GM23338 (cell line): ENCODE measurements at regions not wholly inside any gene's neighbourhood (a gene's known extent, or its start where the extent isn't known, plus 50 kb on each side); places are given as distances from the start of the nearest gene placed in this dataset.

Experiments used
- ATAC-seq: fragments of 200-7000 bp; cut with Tn5 transposase; 3 replicates; pipeline ENCODE4 v1.9.1; 2020
- DNase-seq: peaks from one replicate; pipeline ENCODE4 v3.0.0-alpha.2; 2015; ENCODE audit warnings: low spot score
- H2AFZ ChIP-seq: fragments of 200-600 bp; sonication (generic); 2 replicates; pipeline ENCODE4 v1.8.0; 2016; ENCODE audit warnings: antibody characterized with exemption, mild to moderate bottlenecking, moderate library complexity
- H3F3A ChIP-seq: fragments of 200-600 bp; sonication (generic); replicated peaks from 2 replicates; pipeline ENCODE4 v1.8.0; 2017; ENCODE audit warnings: antibody characterized with exemption, mixed run types, low read depth
- H3K27ac ChIP-seq: fragments of 200-600 bp; sonication (generic); 2 replicates; pipeline ENCODE4 v1.6.1; 2016; ENCODE audit warnings: low read depth
- H3K27me3 ChIP-seq: fragments of 200-600 bp; sonication (generic); 2 replicates; pipeline ENCODE4 v1.8.0; 2016; ENCODE audit warnings: mild to moderate bottlenecking, mixed run types, moderate library complexity; ENCODE audit not compliant: insufficient read depth
- H3K36me3 ChIP-seq: fragments of 200-600 bp; sonication (generic); 2 replicates; pipeline ENCODE4 v1.8.0; 2016; ENCODE audit warnings: mild to moderate bottlenecking; ENCODE audit not compliant: insufficient read depth
- H3K4me1 ChIP-seq: fragments of 200-600 bp; sonication (generic); 2 replicates; pipeline ENCODE4 v1.8.0; 2016; ENCODE audit warnings: mild to moderate bottlenecking, moderate library complexity; ENCODE audit not compliant: insufficient read depth
- H3K4me2 ChIP-seq: fragments of 200-600 bp; sonication (generic); 2 replicates; pipeline ENCODE4 v1.7.1; 2017; ENCODE audit warnings: mixed run types
- H3K4me3 ChIP-seq: fragments of 200-600 bp; sonication (generic); 2 replicates; pipeline ENCODE4 v1.6.1; 2016; ENCODE audit warnings: mixed run types
- H3K79me2 ChIP-seq: fragments of 200-600 bp; sonication (generic); replicated peaks from 2 replicates; pipeline ENCODE4 v1.8.0; 2017; ENCODE audit warnings: mild to moderate bottlenecking; ENCODE audit not compliant: insufficient read depth
- H3K9me2 ChIP-seq: fragments of 200-600 bp; sonication (generic); 2 replicates; pipeline ENCODE4 v1.8.0; 2017; ENCODE audit not compliant: insufficient read depth
- H4K20me1 ChIP-seq: fragments of 200-600 bp; sonication (generic); replicated peaks from 2 replicates; pipeline ENCODE4 v1.8.0; 2017; ENCODE audit warnings: mild to moderate bottlenecking; ENCODE audit not compliant: insufficient read depth
- H3K27ac Mint-ChIP-seq: 2 replicates; pipeline ENCODE4 v1.8.0; 2020; ENCODE audit warnings: inconsistent platforms, mild to moderate bottlenecking, moderate library complexity, mixed read lengths
- H3K27me3 Mint-ChIP-seq: 3 replicates; pipeline ENCODE4 v1.8.0; 2022; ENCODE audit warnings: low read depth, mild to moderate bottlenecking, moderate library complexity, mixed read lengths, inconsistent platforms; ENCODE audit not compliant: insufficient read depth, poor library complexity
- H3K36me3 Mint-ChIP-seq: 3 replicates; pipeline ENCODE4 v1.8.0; 2021; ENCODE audit warnings: low read depth, mild to moderate bottlenecking, inconsistent platforms, moderate library complexity, mixed read lengths
- H3K4me1 Mint-ChIP-seq: 3 replicates; pipeline ENCODE4 v1.8.0; 2020; ENCODE audit warnings: mild to moderate bottlenecking, inconsistent platforms, mixed read lengths
- H3K4me3 Mint-ChIP-seq: 3 replicates; pipeline ENCODE4 v1.8.0; 2021; ENCODE audit warnings: moderate library complexity, mild to moderate bottlenecking, inconsistent platforms, mixed read lengths
- H3K9me3 Mint-ChIP-seq: 3 replicates; pipeline ENCODE4 v1.8.0; 2020; ENCODE audit warnings: moderate library complexity, mild to moderate bottlenecking, inconsistent platforms, mixed read lengths
- CREB1 ChIP-seq: fragments of 250-450 bp; sonication (Bioruptor Pico); IDR thresholded peaks from 2 replicates; pipeline ENCODE4 v1.5.0; 2020; ENCODE audit warnings: low read depth, mild to moderate bottlenecking, moderate library complexity
- EZH2 ChIP-seq: fragments of 200-600 bp; sonication (generic); IDR thresholded peaks from one replicate; pipeline ENCODE4 v1.8.0; 2017; ENCODE audit warnings: antibody characterized with exemption, mild to moderate bottlenecking, low read depth; ENCODE audit not compliant: unreplicated experiment
- EZH2phosphoT487 ChIP-seq: fragments of 200-600 bp; sonication (generic); IDR thresholded peaks from one replicate; pipeline ENCODE4 v1.8.1; 2018; ENCODE audit warnings: antibody characterized with exemption; ENCODE audit not compliant: unreplicated experiment
- JUNB ChIP-seq: IDR thresholded peaks from one replicate; pipeline ENCODE4 v1.6.1; 2016; ENCODE audit warnings: antibody characterized with exemption; ENCODE audit not compliant: unreplicated experiment
- ZNF331 ChIP-seq: fragments of 250-450 bp; sonication (Bioruptor Pico); IDR thresholded peaks from 2 replicates; pipeline ENCODE4 v1.5.0; 2020; ENCODE audit warnings: low read depth, mild to moderate bottlenecking, moderate library complexity
- TF ChIP-seq, protein P1 (sequence below), 2 experiments: fragments of 200-600 bp in 1 of 2; sonication (generic) in 1 of 2; conservative IDR thresholded peaks; 2 replicates each; pipeline versions ENCODE4 v1.5.1 to v1.6.1; 2016 to 2017; ENCODE audit warnings: antibody characterized with exemption in 2 of 2, low read depth in 2 of 2, mild to moderate bottlenecking in 2 of 2, moderate library complexity in 1 of 2
- TF ChIP-seq, protein P2 (sequence below): IDR thresholded peaks from 2 replicates; pipeline ENCODE4 v1.6.1; 2016; ENCODE audit warnings: antibody characterized with exemption
- TF ChIP-seq, protein P3 (sequence below): fragments of 250-450 bp; sonication (Bioruptor Pico); IDR thresholded peaks from 2 replicates; pipeline ENCODE4 v1.5.0; 2020; ENCODE audit warnings: mild to moderate bottlenecking, moderate library complexity

DNA sequence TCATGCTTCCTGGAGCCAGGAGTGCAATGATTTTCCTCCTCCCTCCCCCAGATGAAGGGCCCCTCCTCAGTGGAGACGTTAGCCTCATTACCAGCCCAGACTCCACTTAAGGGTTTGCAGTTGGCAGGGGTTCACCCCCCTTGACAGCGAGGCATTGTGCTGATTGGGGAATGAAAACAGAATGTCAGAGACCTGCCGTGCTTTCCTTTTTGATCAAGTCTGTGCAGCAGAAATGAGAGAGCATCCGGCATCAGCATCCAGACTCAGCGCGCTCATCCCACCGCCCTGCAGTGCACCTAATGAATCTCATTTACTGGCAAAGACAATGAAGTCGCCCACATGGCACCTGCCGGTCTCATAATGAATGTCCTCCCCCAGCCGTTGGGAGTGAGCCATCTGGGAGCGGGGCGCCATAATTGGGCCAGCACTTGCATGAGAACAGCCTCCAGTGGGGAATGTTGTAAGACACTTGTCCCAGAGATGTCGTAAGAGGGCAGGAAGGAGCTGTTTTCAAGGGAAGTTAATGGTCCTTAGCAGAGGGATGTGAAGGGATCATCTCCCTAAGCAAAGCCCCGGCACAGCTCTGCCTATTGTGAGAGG is 98.3 kb upstream of the UQCRFS1 start:
- ATAC-seq (no peak; the same call in 2 of the 3 replicates), DNase-seq (peak; percentile 39)
- Histone ChIP-seq H3K4me2 (no peak overlapping the region), H3K27me3 (peaks cover 5% of the 10 kb centered on the region; the same call in 1 of the 2 replicates), H3K27ac (no peak overlapping the region), H3K36me3 (no peaks in the 10 kb centered on the region), H3K4me1 (peaks cover 18% of the 10 kb centered on the region), H4K20me1 (no peaks in the 10 kb centered on the region), H2AFZ (peak overlapping the region; percentile 32; the same call in 1 of the 2 replicates), H3K9me2 (no peaks in the 10 kb centered on the region), H3K79me2 (no peaks in the 10 kb centered on the region), H3F3A (no peaks in the 10 kb centered on the region), H3K4me3 (no peak overlapping the region)
- H3K27ac Mint-ChIP-seq = no peak overlapping the region
- peaks cover 17% of the 10 kb centered on the region for H3K27me3 Mint-ChIP-seq
- H3K4me3 Mint-ChIP-seq = no peak overlapping the region
- H3K9me3 Mint-ChIP-seq = no peaks in the 10 kb centered on the region; the same call in 2 of the 3 replicates
- no peaks in the 10 kb centered on the region for H3K36me3 Mint-ChIP-seq
- H3K4me1 Mint-ChIP-seq = peaks cover 41% of the 10 kb centered on the region
- TF ChIP-seq CREB1 (CRISPR knock-in tag) = no peak
- TF ChIP-seq, protein P1, sequence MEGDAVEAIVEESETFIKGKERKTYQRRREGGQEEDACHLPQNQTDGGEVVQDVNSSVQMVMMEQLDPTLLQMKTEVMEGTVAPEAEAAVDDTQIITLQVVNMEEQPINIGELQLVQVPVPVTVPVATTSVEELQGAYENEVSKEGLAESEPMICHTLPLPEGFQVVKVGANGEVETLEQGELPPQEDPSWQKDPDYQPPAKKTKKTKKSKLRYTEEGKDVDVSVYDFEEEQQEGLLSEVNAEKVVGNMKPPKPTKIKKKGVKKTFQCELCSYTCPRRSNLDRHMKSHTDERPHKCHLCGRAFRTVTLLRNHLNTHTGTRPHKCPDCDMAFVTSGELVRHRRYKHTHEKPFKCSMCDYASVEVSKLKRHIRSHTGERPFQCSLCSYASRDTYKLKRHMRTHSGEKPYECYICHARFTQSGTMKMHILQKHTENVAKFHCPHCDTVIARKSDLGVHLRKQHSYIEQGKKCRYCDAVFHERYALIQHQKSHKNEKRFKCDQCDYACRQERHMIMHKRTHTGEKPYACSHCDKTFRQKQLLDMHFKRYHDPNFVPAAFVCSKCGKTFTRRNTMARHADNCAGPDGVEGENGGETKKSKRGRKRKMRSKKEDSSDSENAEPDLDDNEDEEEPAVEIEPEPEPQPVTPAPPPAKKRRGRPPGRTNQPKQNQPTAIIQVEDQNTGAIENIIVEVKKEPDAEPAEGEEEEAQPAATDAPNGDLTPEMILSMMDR (conservative IDR thresholded peaks at IDR 0.05; ENCODE audit: low read depth in 2 of 2) = no peak
- TF ChIP-seq EZH2 = no peak
- TF ChIP-seq, protein P2, sequence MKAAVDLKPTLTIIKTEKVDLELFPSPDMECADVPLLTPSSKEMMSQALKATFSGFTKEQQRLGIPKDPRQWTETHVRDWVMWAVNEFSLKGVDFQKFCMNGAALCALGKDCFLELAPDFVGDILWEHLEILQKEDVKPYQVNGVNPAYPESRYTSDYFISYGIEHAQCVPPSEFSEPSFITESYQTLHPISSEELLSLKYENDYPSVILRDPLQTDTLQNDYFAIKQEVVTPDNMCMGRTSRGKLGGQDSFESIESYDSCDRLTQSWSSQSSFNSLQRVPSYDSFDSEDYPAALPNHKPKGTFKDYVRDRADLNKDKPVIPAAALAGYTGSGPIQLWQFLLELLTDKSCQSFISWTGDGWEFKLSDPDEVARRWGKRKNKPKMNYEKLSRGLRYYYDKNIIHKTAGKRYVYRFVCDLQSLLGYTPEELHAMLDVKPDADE = no peak
- no peak for TF ChIP-seq JUNB

DNA sequence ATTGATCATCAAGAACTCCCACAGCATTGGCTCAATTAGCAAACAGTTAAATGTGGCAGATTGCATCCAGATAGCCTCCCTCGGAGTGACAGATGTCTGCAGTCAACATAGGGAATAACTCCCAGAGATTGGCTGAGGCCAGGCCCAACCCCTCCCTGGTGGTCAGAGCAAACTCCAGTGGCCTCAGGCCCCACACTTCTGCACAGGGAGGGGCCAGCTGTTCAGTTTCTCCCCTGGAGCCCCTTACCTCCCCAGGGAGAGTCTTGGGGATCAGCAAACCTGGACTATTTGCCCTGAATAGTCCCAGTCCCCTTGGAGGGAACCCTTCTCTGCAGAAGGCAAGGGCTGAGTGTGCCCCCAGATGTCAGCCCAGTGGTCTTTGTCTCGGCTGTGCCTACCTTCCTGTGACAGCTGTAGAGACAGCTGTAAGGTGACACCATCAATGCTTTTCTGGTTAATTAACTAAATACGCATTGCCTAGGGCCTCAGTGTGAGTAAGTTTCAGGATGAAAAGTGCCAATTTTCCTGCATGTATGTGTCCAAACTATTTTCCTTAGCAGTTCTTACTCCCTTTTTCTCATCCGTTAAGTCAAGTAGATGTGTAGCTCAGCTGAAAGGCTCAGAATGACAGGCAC is 102.7 kb upstream of the UQCRFS1 start:
- no peaks in the 10 kb centered on the region for H3K9me2 ChIP-seq
- no peaks in the 10 kb centered on the region for H3K36me3 ChIP-seq
- no peaks in the 10 kb centered on the region for H3K36me3 Mint-ChIP-seq
- H3F3A ChIP-seq = no peaks in the 10 kb centered on the region
- no peaks in the 10 kb centered on the region; the same call in 2 of the 3 replicates for H3K9me3 Mint-ChIP-seq
- DNase-seq (no peak), ATAC-seq (no peak; the same call in 1 of the 3 replicates)
- H3K27me3 Mint-ChIP-seq = peaks cover 10% of the 10 kb centered on the region
- H3K27ac Mint-ChIP-seq = no peak overlapping the region
- no peaks in the 10 kb centered on the region for H3K79me2 ChIP-seq
- no peak overlapping the region for H3K4me3 Mint-ChIP-seq
- H3K4me3 ChIP-seq = no peak overlapping the region
- no peak overlapping the region for H3K27ac ChIP-seq
- peaks cover 19% of the 10 kb centered on the region for H3K4me1 Mint-ChIP-seq
- peaks cover 10% of the 10 kb centered on the region for H3K4me1 ChIP-seq
- H3K4me2 ChIP-seq = no peak overlapping the region
- no peaks in the 10 kb centered on the region for H3K27me3 ChIP-seq
- no peaks in the 10 kb centered on the region for H4K20me1 ChIP-seq
- no peak overlapping the region for H2AFZ ChIP-seq
- TF ChIP-seq CREB1 (CRISPR knock-in tag) = no peak
- TF ChIP-seq, protein P3, sequence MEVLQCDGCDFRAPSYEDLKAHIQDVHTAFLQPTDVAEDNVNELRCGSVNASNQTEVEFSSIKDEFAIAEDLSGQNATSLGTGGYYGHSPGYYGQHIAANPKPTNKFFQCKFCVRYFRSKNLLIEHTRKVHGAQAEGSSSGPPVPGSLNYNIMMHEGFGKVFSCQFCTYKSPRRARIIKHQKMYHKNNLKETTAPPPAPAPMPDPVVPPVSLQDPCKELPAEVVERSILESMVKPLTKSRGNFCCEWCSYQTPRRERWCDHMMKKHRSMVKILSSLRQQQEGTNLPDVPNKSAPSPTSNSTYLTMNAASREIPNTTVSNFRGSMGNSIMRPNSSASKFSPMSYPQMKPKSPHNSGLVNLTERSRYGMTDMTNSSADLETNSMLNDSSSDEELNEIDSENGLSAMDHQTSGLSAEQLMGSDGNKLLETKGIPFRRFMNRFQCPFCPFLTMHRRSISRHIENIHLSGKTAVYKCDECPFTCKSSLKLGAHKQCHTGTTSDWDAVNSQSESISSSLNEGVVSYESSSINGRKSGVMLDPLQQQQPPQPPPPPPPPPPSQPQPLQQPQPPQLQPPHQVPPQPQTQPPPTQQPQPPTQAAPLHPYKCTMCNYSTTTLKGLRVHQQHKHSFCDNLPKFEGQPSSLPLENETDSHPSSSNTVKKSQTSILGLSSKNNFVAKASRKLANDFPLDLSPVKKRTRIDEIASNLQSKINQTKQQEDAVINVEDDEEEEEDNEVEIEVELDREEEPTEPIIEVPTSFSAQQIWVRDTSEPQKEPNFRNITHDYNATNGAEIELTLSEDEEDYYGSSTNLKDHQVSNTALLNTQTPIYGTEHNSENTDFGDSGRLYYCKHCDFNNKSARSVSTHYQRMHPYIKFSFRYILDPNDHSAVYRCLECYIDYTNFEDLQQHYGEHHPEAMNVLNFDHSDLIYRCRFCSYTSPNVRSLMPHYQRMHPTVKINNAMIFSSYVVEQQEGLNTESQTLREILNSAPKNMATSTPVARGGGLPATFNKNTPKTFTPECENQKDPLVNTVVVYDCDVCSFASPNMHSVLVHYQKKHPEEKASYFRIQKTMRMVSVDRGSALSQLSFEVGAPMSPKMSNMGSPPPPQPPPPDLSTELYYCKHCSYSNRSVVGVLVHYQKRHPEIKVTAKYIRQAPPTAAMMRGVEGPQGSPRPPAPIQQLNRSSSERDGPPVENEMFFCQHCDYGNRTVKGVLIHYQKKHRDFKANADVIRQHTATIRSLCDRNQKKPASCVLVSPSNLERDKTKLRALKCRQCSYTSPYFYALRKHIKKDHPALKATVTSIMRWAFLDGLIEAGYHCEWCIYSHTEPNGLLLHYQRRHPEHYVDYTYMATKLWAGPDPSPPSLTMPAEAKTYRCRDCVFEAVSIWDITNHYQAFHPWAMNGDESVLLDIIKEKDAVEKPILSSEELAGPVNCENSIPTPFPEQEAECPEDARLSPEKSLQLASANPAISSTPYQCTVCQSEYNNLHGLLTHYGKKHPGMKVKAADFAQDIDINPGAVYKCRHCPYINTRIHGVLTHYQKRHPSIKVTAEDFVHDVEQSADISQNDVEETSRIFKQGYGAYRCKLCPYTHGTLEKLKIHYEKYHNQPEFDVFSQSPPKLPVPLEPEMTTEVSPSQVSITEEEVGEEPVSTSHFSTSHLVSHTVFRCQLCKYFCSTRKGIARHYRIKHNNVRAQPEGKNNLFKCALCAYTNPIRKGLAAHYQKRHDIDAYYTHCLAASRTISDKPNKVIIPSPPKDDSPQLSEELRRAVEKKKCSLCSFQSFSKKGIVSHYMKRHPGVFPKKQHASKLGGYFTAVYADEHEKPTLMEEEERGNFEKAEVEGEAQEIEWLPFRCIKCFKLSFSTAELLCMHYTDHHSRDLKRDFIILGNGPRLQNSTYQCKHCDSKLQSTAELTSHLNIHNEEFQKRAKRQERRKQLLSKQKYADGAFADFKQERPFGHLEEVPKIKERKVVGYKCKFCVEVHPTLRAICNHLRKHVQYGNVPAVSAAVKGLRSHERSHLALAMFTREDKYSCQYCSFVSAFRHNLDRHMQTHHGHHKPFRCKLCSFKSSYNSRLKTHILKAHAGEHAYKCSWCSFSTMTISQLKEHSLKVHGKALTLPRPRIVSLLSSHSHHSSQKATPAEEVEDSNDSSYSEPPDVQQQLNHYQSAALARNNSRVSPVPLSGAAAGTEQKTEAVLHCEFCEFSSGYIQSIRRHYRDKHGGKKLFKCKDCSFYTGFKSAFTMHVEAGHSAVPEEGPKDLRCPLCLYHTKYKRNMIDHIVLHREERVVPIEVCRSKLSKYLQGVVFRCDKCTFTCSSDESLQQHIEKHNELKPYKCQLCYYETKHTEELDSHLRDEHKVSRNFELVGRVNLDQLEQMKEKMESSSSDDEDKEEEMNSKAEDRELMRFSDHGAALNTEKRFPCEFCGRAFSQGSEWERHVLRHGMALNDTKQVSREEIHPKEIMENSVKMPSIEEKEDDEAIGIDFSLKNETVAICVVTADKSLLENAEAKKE (CRISPR knock-in tag) = no peak
- no peak for TF ChIP-seq EZH2phosphoT487
- TF ChIP-seq ZNF331 (CRISPR knock-in tag) = no peak
